ENCODE measurements at regions not wholly inside any gene's neighbourhood (a gene's known extent, or its start where the extent isn't known, plus 50 kb on each side); places are given as distances from the start of the nearest gene placed in this dataset.

DNA sequence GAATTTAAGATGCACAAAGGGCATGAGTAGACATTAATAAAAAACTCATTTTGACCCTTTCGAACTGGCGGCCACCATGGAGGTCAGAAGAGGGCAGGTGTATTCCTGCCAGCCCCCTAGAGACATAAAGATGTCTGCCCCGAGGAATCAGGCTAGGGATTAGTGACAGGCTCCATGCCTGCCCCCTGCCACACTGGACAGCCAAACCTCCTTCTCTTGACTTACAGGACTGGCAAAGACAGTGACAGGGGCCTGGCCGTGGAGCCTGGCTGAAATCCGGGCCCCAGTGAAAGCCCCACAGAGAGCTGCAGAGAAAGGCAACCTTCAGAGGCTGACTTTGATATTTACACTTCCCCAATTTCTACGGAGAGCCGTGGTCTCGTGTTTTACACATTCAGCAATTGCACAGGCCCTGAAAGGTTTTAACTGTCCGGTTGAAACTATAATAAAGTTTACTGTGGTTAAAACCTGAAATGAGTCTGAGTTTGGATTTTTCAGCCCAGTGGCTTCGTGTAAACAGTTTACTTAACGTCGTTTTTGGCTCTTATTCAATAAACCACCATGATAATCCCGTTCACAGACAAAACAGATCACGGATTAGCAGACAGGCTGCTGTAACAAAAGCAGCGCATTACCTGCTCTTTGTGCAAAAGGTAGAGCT, 243.9 kb upstream of the MYOCD start:
- TF ChIP-seq POLR2A (IDR thresholded peaks at IDR 0.05; ENCODE audit: low read length) (no peak), GATA1 (IDR thresholded peaks at IDR 0.05; ENCODE audit: low read depth, low read length) (no peak)
